H1 (cell line): ENCODE measurements at regions not wholly inside any gene's neighbourhood (a gene's known extent, or its start where the extent isn't known, plus 50 kb on each side); places are given as distances from the start of the nearest gene placed in this dataset.

ENCODE experiments used
- MAFK ChIP-seq: IDR thresholded peaks from 2 replicates; pipeline ENCODE4 v1.6.1; 2012; ENCODE audit warnings: low read depth, mild to moderate bottlenecking, improper control_type of control experiment, low read length
- POLR2A ChIP-seq, 2 experiments: IDR thresholded peaks; 1 replicate in 1 of 2; 2 replicates in 1 of 2; pipeline ENCODE4 v1.6.1; 2011; ENCODE audit warnings: low read depth in 2 of 2, low read length in 2 of 2, mild to moderate bottlenecking in 2 of 2; ENCODE audit errors: control extremely low read depth in 1 of 2
- TF ChIP-seq, protein P1 (sequence below): IDR thresholded peaks from 2 replicates; pipeline ENCODE4 v1.6.1; 2011; ENCODE audit warnings: low read length, improper control_type of control experiment
- TF ChIP-seq, protein P2 (sequence below), 3 experiments: IDR thresholded peaks; 1 replicate in 2 of 3; 2 replicates in 1 of 3; pipeline versions ENCODE4 v1.5.1 to v1.6.1; 2011; ENCODE audit warnings: low read length in 3 of 3, mild to moderate bottlenecking in 3 of 3, inconsistent platforms in 2 of 3, low read depth in 1 of 3, moderate library complexity in 1 of 3; ENCODE audit not compliant: insufficient read depth in 1 of 3; ENCODE audit errors: control extremely low read depth in 1 of 3

DNA sequence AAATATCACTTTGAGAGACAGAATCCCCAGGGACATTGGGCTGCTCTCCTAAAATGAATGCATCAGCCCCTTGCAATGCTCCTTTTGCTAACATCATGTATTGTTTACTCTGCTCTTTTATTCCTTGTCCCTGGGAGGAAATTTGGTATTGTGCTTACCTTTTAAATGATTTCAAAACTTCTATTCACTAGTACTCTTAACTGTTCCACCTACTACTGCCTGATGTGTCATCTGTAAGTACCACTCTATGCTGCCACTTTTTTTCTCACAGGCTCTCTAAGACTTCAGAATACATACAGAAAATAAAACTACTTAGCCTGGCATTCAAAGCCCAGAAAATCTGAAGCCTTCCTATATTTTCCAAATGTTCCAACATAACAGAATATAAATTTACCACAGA lies 667.2 kb downstream of the BRINP1 start:
- TF ChIP-seq, protein P1, sequence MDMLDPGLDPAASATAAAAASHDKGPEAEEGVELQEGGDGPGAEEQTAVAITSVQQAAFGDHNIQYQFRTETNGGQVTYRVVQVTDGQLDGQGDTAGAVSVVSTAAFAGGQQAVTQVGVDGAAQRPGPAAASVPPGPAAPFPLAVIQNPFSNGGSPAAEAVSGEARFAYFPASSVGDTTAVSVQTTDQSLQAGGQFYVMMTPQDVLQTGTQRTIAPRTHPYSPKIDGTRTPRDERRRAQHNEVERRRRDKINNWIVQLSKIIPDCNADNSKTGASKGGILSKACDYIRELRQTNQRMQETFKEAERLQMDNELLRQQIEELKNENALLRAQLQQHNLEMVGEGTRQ = no peak
- TF ChIP-seq POLR2A (IDR thresholded peaks at IDR 0.05; ENCODE audit: control extremely low read depth in 1 of 2, low read depth in 2 of 2, low read length in 2 of 2) (no peak), MAFK (no peak)
- TF ChIP-seq, protein P2, sequence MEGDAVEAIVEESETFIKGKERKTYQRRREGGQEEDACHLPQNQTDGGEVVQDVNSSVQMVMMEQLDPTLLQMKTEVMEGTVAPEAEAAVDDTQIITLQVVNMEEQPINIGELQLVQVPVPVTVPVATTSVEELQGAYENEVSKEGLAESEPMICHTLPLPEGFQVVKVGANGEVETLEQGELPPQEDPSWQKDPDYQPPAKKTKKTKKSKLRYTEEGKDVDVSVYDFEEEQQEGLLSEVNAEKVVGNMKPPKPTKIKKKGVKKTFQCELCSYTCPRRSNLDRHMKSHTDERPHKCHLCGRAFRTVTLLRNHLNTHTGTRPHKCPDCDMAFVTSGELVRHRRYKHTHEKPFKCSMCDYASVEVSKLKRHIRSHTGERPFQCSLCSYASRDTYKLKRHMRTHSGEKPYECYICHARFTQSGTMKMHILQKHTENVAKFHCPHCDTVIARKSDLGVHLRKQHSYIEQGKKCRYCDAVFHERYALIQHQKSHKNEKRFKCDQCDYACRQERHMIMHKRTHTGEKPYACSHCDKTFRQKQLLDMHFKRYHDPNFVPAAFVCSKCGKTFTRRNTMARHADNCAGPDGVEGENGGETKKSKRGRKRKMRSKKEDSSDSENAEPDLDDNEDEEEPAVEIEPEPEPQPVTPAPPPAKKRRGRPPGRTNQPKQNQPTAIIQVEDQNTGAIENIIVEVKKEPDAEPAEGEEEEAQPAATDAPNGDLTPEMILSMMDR (IDR thresholded peaks at IDR 0.05; ENCODE audit: control extremely low read depth in 1 of 3, insufficient read depth in 1 of 3, low read depth in 1 of 3, low read length in 3 of 3) = no peak
